ENCODE measurements at regions not wholly inside any gene's neighbourhood (a gene's known extent, or its start where the extent isn't known, plus 50 kb on each side); places are given as distances from the start of the nearest gene placed in this dataset.

GRCh38 chr2:65488527-65488926 is 56.1 kb upstream of the SPRED2 start:
- DNase-seq: no peak
- no peak for TF ChIP-seq CTCF (IDR thresholded peaks at IDR 0.05; ENCODE audit: low read depth, low read length)
- H3K36me3 ChIP-seq: no peaks in the 10 kb centered on the region
- peaks cover 65% of the 10 kb centered on the region for H3K27me3 ChIP-seq (ENCODE audit: insufficient read depth, low read depth, severe bottlenecking)
- no peak overlapping the region for H3K4me3 ChIP-seq (ENCODE audit: low read depth, low read length)
- peaks cover 24% of the 10 kb centered on the region for H3K9me3 ChIP-seq (ENCODE audit: severe bottlenecking)
- H3K27ac ChIP-seq: no peak overlapping the region

- peaks cover 24% of the 10 kb centered on the region for H3K9me3 ChIP-seq (ENCODE audit: severe bottlenecking)
- DNase-seq: no peak
- no peak overlapping the region for H3K4me3 ChIP-seq (ENCODE audit: low read depth, low read length)
- no peaks in the 10 kb centered on the region for H3K36me3 ChIP-seq
- H3K27ac ChIP-seq: no peak overlapping the region
- H3K27me3 ChIP-seq (ENCODE audit: insufficient read depth, low read depth, severe bottlenecking): peaks cover 62% of the 10 kb centered on the region
- no peak for TF ChIP-seq CTCF (IDR thresholded peaks at IDR 0.05; ENCODE audit: low read depth, low read length)
Observed at GRCh38 chr2:65487404-65487803, 55.0 kb upstream of the SPRED2 start.

- H3K4me3 ChIP-seq (ENCODE audit: low read depth, low read length): no peak overlapping the region
- TF ChIP-seq CTCF (IDR thresholded peaks at IDR 0.05; ENCODE audit: low read depth, low read length): no peak
- H3K36me3 ChIP-seq: no peaks in the 10 kb centered on the region
- peaks cover 60% of the 10 kb centered on the region for H3K27me3 ChIP-seq (ENCODE audit: insufficient read depth, low read depth, severe bottlenecking)
- no peak overlapping the region for H3K27ac ChIP-seq
- no peak for DNase-seq
- peaks cover 24% of the 10 kb centered on the region for H3K9me3 ChIP-seq (ENCODE audit: severe bottlenecking)
Observed at GRCh38 chr2:65486802-65487201, 54.4 kb upstream of the SPRED2 start.

- no peak for TF ChIP-seq CTCF (IDR thresholded peaks at IDR 0.05; ENCODE audit: low read depth, low read length)
- H3K36me3 ChIP-seq: no peaks in the 10 kb centered on the region
- no peak for DNase-seq
- no peak overlapping the region for H3K27ac ChIP-seq
- H3K9me3 ChIP-seq (ENCODE audit: severe bottlenecking): peaks cover 21% of the 10 kb centered on the region
- peaks cover 55% of the 10 kb centered on the region for H3K27me3 ChIP-seq (ENCODE audit: insufficient read depth, low read depth, severe bottlenecking)
- H3K4me3 ChIP-seq (ENCODE audit: low read depth, low read length): no peak overlapping the region
Observed at GRCh38 chr2:65486282-65486681, 53.9 kb upstream of the SPRED2 start.

GRCh38 chr2:65485839-65486238 is 53.4 kb upstream of the SPRED2 start:
- Histone ChIP-seq H3K4me3 (ENCODE audit: low read depth, low read length) (no peak overlapping the region), H3K36me3 (no peaks in the 10 kb centered on the region), H3K9me3 (ENCODE audit: severe bottlenecking) (peaks cover 22% of the 10 kb centered on the region), H3K27me3 (ENCODE audit: insufficient read depth, low read depth, severe bottlenecking) (peaks cover 59% of the 10 kb centered on the region), H3K27ac (no peak overlapping the region)
- no peak for TF ChIP-seq CTCF (IDR thresholded peaks at IDR 0.05; ENCODE audit: low read depth, low read length)
- DNase-seq: no peak

GRCh38 chr2:65483763-65484162 is 51.4 kb upstream of the SPRED2 start:
- TF ChIP-seq CTCF (IDR thresholded peaks at IDR 0.05; ENCODE audit: low read depth, low read length): no peak
- Histone ChIP-seq H3K4me3 (ENCODE audit: low read depth, low read length) (no peak overlapping the region), H3K27ac (no peak overlapping the region), H3K36me3 (no peaks in the 10 kb centered on the region), H3K9me3 (ENCODE audit: severe bottlenecking) (peaks cover 31% of the 10 kb centered on the region), H3K27me3 (ENCODE audit: insufficient read depth, low read depth, severe bottlenecking) (peaks cover 71% of the 10 kb centered on the region)
- no peak for DNase-seq

Measured in WERI-Rb-1 (cell line).